Esophagus (tissue), 2 donors: ENCODE measurements at regions not wholly inside any gene's neighbourhood (a gene's known extent, or its start where the extent isn't known, plus 50 kb on each side); places are given as distances from the start of the nearest gene placed in this dataset.

Source experiments
- H3K27ac ChIP-seq, 2 donors: one replicate each; pipeline ENCODE4 v1.5.1; 2013; ENCODE audit warnings: low read depth in 2 of 2, mild to moderate bottlenecking in 2 of 2, inconsistent platforms in 1 of 2, low read length in 1 of 2, moderate library complexity in 1 of 2
- H3K27me3 ChIP-seq, 2 donors: one replicate each; pipeline ENCODE4 v1.6.1; 2013; ENCODE audit warnings: low read length in 2 of 2, control low read depth in 1 of 2, mild to moderate bottlenecking in 1 of 2; ENCODE audit not compliant: insufficient read depth in 2 of 2, control insufficient read depth in 1 of 2
- H3K36me3 ChIP-seq, 2 donors: one replicate each; pipeline ENCODE4 v1.6.1; 2013; ENCODE audit warnings: low read length in 1 of 2; ENCODE audit not compliant: control insufficient read depth in 2 of 2, insufficient read depth in 2 of 2
- H3K4me1 ChIP-seq, 2 donors: one replicate each; pipeline ENCODE4 v1.6.1; 2013; ENCODE audit warnings: low read length in 1 of 2; ENCODE audit not compliant: control insufficient read depth in 2 of 2, insufficient read depth in 2 of 2
- H3K4me3 ChIP-seq, 2 donors: one replicate each; pipeline ENCODE4 v1.5.1; 2013; ENCODE audit warnings: low read length in 2 of 2, mild to moderate bottlenecking in 2 of 2, low read depth in 1 of 2, moderate library complexity in 1 of 2
- H3K9me3 ChIP-seq, 2 donors: one replicate each; pipeline ENCODE4 v1.6.1; 2013; ENCODE audit warnings: mild to moderate bottlenecking in 2 of 2, low read depth in 1 of 2, low read length in 1 of 2, moderate library complexity in 1 of 2; ENCODE audit not compliant: control insufficient read depth in 2 of 2, insufficient read depth in 1 of 2
- WGBS, 2 donors: extraction: QIAGEN DNeasy Blood & Tissue Kit; methylation state at CpG; one replicate each; pipeline ENCODE4 v1.1.7; 2013; 5-methylcytosine and 5-hydroxymethylcytosine counted together
- donor health status: healthy with polysubstance abuse.
- donor health status: Bipolar disorder and iron deficiency.

DNA sequence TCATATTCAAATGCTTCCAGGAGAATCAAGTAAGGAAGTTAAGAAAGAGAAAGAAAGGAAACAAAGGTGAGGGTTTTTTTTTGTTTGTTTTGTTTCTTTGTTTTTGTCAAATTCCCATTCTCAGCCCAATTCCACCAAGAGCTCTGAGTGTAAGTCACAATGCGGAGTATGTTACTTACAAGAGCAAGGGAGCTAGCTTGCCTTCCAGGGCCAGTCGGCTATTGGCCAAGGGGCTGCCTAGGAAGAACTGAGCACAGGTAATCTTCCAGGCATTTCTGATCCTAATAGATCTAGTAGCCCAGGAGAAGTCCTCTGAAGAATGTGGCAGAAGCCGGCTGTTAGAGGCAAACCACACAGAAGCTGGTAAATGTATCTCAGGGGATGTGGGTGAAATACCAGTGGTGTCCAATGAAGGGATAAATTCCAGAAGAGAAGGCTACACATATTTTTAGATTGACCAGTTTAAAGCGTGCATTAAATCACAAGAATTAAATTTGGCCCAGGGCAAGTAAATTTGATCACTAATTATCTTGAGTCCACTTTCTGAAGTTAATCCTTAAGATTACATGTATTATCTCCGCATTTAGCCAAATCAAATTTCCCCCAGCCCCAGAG is 239.6 kb upstream of the ADAMTS5 start:
- Histone ChIP-seq H3K9me3 (no peaks in the 10 kb centered on the region), H3K4me1 (no peaks in the 10 kb centered on the region), H3K4me3 (no peak overlapping the region), H3K36me3 (no peaks in the 10 kb centered on the region), H3K27me3 (no peaks in the 10 kb centered on the region), H3K27ac (no peak overlapping the region)
- WGBS, 2 donors, result 76 to 80% methylated on average over 5 of the region's 5 CpGs

DNA sequence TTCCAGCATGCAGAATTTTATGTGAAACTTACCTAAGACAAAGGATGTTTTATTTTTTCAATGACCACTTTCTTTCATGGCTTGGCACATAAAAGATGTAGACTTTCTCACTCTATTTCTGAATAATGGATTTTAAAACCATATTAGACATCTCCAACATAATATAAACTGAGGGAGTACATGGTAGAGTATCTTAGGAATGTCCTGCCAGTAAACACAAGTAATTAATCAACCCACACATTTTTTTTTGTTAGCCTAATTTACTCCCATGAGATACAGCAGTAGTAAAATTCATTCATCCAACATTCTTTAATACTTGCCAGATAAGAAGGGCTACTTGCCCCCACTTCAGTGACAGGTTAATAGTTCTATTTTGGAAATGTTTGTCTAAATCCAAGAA is 235.4 kb upstream of the ADAMTS5 start:
- Histone ChIP-seq H3K4me3 (no peak overlapping the region), H3K27me3 (no peaks in the 10 kb centered on the region), H3K9me3 (no peaks in the 10 kb centered on the region), H3K36me3 (no peaks in the 10 kb centered on the region), H3K4me1 (no peaks in the 10 kb centered on the region), H3K27ac (no peak overlapping the region)

DNA sequence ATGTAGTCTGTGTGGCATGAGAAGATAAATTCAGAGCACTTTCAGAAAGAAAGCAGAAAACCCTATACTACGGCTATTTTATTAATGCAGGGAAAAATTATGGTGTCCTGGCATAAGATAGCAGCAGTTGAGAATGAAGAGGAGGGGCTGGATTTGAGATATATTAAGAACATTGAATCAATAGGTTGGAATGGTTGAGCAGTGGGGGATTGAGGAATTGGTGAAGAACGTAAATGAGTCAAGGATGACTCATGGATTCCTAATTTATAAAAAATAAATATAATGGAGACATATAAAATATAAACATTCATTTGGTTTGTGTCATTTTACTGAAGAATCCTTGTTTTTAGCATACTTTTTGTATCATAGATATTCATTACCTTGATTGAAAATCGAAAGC is 234.3 kb upstream of the ADAMTS5 start:
- Histone ChIP-seq H3K9me3 (no peaks in the 10 kb centered on the region), H3K36me3 (no peaks in the 10 kb centered on the region), H3K4me1 (no peaks in the 10 kb centered on the region), H3K27ac (no peak overlapping the region), H3K27me3 (no peaks in the 10 kb centered on the region), H3K4me3 (no peak overlapping the region)
- WGBS, 2 donors, result 91 to 97% methylated on average over 3 of the region's 3 CpGs

DNA sequence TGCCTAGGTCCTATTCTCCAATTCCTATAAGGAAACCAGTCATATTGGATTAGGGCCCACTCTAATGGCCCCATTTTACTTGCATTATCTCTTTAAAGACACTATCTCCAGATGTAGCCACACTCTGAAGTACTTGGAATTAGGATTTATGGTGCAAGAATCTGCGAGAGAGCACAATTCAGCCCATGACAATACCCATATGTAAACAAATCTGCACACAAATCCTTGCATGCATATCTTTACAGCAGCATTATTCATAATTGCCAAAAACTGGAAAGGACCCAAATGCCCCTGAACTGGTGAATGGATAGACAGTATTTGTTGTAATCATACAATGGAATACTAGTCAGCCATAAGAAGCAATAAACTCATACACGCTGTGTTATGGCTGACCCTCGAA is 229.8 kb upstream of the ADAMTS5 start:
- Histone ChIP-seq H3K4me3 (no peak overlapping the region), H3K9me3 (no peaks in the 10 kb centered on the region), H3K27ac (no peak overlapping the region), H3K36me3 (no peaks in the 10 kb centered on the region), H3K4me1 (no peaks in the 10 kb centered on the region), H3K27me3 (no peaks in the 10 kb centered on the region)
- 82 to 84% methylated on average over 3 of the region's 3 CpGs for WGBS, 2 donors

DNA sequence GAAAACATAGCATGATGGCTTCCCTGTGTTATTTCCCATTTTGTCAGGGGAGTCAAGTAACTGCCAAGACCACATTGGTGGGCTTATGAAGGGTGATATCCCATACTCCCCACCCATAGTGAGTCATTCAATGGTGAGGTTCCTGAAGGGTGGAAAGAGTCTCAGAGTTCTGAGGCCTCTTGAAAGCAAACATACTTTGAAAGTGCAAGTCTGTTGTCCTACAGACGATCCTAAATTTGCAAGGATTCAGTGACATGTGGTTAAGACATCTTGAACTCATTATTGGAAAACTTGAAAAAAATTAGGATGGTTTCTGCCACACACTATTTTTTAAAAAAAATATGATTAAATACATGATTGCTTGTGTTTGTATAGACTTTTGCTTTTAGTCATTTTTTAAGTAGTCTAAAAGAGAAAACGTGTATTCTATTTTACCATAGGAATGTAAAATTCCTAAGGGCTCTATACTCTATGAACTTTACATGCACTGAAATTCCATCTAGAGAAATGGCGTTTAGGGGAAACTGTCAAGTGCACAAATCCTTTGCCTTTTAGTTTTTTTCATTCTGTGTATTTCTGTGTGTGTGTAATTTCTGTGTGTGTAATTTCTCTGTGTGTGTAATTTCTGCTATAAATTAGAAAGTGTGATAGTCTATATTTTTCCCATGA is 225.5 kb upstream of the ADAMTS5 start:
- H3K4me3 ChIP-seq, result no peak overlapping the region
- H3K27ac ChIP-seq, result no peak overlapping the region
- H3K9me3 ChIP-seq, result no peaks in the 10 kb centered on the region
- no peaks in the 10 kb centered on the region for H3K27me3 ChIP-seq
- no peaks in the 10 kb centered on the region for H3K36me3 ChIP-seq
- no peaks in the 10 kb centered on the region for H3K4me1 ChIP-seq
- WGBS, 2 donors, result 81% methylated on average over 3 of the region's 3 CpGs

DNA sequence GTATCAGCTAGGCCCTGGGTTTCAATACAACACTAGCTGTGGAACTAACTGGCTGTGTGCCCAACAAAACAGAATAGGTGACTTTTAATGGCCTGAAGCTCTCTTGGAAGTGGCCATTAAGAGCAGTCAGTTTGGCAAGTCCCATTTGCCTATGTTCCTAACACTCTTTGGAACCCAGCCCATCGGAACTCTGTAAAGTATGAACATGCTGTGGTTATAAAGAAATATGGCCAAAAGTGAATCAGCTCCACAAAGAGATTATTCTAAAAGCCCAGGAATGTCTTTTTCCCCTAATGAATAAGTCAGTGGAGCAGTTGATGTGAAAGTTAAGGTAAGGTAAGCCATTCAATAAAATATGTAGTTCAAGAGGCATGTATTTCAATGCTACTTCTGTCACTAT is 223.7 kb upstream of the ADAMTS5 start:
- Histone ChIP-seq H3K9me3 (no peaks in the 10 kb centered on the region), H3K36me3 (no peaks in the 10 kb centered on the region), H3K27ac (no peak overlapping the region), H3K4me3 (no peak overlapping the region), H3K27me3 (no peaks in the 10 kb centered on the region), H3K4me1 (no peaks in the 10 kb centered on the region)
- 54 to 73% methylated on average over 1 of the region's 1 CpG for WGBS, 2 donors

DNA sequence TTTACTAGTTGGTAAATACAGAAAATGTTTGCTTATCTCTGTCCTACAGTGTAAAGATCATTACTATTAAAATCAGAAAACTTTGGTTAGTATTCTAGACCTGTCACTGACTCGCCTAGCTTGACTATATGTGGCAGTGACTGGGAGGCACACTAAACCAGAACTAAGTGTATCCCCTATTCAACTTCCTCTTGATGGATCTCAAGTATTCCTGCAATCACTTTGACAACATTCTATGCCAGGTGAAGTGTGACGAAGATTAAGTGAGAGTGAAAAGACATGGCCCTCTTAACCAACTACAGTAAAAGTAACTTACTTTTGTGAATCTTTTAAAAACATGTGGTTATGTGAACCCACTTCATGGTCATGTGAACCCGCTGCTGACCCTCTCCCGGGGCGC is 223.0 kb upstream of the ADAMTS5 start:
- 92 to 94% methylated on average over 5 of the region's 5 CpGs for WGBS, 2 donors
- H3K36me3 ChIP-seq, result no peaks in the 10 kb centered on the region
- H3K4me1 ChIP-seq, result no peaks in the 10 kb centered on the region
- H3K27me3 ChIP-seq, result no peaks in the 10 kb centered on the region
- no peak overlapping the region for H3K4me3 ChIP-seq
- no peaks in the 10 kb centered on the region for H3K9me3 ChIP-seq
- H3K27ac ChIP-seq, result no peak overlapping the region

DNA sequence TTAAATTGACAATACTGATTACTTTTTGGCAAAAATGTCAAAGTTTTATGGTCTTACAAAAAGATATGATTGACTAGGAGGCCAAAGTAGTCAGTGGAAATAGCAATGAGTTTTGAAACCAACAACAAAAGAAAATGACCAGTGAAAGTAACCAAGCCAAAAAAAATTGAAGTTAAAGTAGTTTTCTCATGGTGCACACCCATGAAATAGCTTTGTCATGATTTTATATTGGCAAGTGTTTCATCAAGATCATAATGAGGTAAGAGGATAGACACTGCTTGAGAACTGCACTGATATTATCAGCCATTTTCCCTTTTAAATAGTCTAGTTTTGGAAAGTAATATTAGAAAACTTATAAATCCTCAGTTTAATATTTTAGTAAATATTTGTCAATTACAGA is 206.2 kb upstream of the ADAMTS5 start:
- Histone ChIP-seq H3K9me3 (no peaks in the 10 kb centered on the region), H3K4me1 (no peaks in the 10 kb centered on the region), H3K27ac (no peak overlapping the region), H3K4me3 (no peak overlapping the region), H3K27me3 (no peaks in the 10 kb centered on the region), H3K36me3 (no peaks in the 10 kb centered on the region)

DNA sequence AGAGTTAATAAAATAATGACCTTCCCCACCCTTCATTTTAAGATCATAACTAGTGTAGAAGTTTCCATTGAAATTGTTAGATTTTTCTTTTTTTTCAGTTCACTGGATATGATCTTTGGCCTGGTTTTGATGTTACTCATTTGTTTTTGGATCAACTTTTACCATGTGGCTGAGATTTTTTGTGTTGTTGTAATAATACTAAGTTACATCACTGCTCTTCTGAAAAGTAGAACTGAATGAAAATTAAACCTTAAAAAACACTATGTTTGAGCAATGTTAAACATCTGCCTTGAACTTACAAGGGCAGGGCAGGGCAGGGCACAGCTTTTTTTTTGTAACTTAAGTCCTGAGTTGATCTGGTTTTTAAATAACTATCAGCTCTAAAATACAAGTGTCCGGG is 204.8 kb upstream of the ADAMTS5 start:
- Histone ChIP-seq H3K4me3 (no peak overlapping the region), H3K9me3 (no peaks in the 10 kb centered on the region), H3K27me3 (no peaks in the 10 kb centered on the region), H3K36me3 (no peaks in the 10 kb centered on the region), H3K27ac (no peak overlapping the region), H3K4me1 (no peaks in the 10 kb centered on the region)
- WGBS, 2 donors, result 42 to 51% methylated on average over 1 of the region's 1 CpG

DNA sequence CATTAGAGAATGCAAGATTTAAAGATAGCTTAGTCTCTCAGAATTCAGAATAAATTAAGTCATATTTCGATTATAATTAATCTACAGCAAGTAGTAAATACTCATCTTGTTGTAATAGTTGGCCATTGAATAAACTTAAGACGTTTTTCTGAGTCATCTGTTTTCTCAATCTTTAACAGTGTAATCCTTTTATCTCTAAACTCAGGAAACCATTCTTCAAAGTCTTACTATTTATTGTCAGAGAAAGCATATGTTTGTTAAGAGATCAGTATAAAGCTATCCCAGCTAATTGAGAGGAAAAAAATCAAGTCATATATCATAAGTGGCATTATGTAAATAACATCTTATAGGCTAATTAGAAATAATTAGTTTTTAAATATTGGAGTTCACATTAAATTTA is 201.2 kb upstream of the ADAMTS5 start:
- H3K9me3 ChIP-seq, result no peaks in the 10 kb centered on the region
- H3K4me3 ChIP-seq, result no peak overlapping the region
- WGBS, 2 donors, result 13 to 28% methylated on average over 2 of the region's 2 CpGs
- no peaks in the 10 kb centered on the region for H3K36me3 ChIP-seq
- no peaks in the 10 kb centered on the region for H3K27me3 ChIP-seq
- no peak overlapping the region for H3K27ac ChIP-seq
- H3K4me1 ChIP-seq, result no peaks in the 10 kb centered on the region
